GM19240 (cell line): ENCODE measurements at regions not wholly inside any gene's neighbourhood (a gene's known extent, or its start where the extent isn't known, plus 50 kb on each side); places are given as distances from the start of the nearest gene placed in this dataset.
"Not testable (repeated sequence)": the region's sequence is repeated elsewhere in the genome, so short reads cannot be mapped to it uniquely, and the experiment has no call there.

ENCODE experiments used
- DNase-seq: peaks from one replicate; pipeline ENCODE4 v3.0.0; 2011; ENCODE audit warnings: low spot score; ENCODE audit not compliant: insufficient read length

DNA sequence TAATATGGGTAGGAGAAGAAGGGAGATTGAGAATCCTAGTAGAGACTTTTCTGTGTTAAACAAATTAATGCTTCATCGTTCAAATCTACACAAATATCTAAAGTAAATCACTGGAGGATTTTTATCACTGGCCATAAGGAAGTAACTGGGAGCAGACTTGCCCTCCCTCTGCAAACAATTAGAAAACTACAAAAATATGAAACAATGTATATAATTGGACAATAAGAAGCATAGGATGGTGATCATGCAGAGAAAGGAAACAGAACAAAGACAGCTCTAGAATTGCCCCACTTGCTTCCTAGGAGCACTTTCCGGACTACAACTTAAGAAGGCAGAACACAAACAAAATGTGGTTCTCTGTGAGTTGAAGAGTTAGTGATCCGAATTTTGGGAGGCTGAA, 452.7 kb upstream of the KLHL29 start:
- DNase-seq = no peak

DNA sequence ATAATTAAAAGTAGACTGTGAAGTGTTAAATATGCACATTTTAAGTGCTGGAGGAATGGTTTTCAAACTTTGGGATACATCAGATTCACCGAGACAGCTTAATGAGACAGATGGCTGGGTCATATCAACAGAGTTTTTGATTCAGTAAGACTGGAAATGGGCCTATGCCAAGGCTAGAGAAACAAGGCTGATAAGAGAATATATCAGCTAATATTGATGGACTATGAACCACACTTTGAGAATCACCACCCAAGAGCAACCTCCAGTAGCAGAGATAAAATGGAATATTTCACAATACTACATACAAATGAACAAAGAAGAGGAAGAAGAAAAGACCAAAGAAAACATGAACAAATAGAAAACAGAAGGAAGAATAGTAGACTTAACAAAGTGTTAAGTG, 450.2 kb upstream of the KLHL29 start:
- DNase-seq = no peak

DNA sequence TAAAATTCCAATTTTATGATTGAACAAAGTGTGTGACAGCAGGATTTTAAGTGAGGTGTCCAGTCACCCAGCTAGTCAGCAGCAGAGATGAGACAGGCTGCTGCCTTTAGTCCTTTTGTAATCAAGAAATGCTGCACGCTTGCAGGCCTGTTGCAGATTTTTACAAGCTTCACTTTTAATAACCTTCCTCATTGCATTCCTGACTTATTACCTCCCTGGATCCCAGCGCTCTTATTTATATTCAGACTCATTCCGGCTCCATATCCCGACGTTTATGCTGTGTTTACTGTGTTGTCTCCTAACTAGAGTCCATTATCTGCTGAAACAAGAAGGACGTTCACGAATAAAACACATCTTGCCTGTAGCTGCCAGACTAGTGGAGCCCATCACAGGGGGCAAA, 442.5 kb upstream of the KLHL29 start:
- DNase-seq = no peak

DNA sequence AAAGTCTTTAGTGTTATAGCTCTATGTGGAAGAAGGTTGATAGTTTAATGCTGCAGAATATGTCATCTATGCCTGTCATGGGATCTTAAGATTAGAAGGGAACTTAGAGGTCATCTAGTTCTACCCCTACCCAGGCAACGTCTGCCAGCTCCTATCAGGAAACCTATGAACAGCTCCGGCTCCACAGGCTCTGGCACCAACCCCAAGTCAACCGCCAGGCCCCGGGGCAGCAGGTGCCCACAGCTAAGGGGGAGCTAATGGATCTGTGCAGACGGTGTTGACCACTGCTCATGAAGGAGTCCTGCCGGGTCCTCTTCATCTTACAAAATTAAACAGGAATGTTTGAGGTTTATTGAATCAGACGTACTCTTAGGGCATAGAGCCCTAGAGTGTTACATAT, 440.8 kb upstream of the KLHL29 start:
- no peak for DNase-seq

DNA sequence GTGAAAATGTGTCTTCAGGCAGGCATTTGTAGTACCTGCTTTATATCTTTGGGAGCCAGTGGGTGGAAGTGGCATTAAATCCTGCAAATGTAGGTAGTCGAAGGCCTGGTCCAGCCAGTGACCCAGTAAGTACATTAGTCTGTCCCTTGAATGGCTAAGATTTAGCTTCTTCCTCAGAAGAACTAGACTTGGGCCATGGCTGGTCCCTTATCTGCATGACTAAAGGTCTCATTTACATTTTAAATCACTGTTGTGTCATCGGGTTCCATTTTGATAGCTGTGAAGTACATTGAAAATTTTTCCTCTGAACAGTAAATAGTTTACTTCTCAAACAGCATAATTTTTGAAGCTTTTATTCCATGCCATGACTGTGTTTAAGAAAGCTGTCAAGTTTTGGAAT, 438.4 kb upstream of the KLHL29 start:
- DNase-seq = no peak

DNA sequence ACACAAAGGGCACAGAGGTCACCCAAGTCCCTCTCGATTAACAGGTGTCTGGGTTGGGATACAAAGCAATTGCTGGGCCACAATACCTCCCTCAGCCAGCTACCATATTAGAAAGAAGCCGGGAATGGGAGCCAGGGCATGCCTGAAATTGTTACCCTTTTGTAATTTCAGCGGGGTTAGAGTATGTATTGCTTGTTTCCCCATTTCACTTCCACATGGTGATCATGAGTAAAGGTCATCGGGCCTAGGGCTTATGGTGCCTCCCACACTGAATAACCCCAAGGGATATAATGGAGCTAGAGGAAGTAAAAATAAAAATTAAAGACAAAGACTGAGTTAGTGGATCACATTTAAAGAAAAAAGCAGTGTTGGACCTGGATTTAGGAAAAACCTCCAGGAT, 437.2 kb upstream of the KLHL29 start:
- no peak for DNase-seq

DNA sequence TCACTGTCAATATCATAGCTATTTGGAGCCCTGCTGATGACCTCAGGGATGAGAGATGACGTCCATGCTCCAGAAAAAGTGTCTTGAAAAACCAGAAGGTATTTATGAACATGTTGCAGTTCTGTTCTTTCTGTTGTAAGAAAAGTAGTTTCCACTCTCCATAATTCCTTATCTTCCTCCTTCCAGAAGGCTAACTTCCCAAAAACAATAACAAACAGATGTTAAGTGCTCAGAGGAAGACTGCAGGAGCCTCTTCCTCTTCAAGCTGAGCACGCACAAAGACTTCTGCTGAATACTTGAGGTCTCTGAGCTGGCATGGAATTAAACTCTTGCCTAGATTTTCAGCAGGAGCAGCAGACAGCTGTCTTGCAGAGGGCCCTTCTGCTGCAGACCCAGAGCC, 434.5 kb upstream of the KLHL29 start:
- no peak for DNase-seq

DNA sequence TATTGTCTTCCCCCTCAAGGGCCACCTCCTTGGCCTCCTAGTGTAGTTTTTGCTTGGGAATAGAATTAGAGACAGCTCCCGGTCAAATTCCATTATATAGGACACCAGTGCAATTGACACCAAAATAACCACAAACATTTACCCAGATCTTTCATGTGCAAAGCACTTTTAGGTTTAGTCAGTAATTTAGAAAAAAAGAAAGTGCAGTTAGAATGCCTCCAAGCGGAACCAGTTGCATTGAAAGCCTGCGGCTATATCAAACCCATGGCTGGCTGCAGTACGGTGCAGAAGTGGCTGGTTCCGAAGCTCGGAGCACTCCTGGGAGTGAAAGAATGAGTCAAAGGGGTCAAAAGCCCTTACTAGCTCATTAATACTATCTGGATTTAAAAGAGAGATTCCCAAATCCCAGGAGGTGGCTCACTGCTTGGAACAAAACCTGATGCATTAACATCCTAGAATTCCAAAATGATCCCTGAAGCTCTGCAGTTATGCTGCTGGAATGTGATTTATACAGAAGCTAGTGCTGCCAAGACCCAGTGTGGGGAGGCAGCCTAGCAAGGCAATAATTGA, 432.2 kb upstream of the KLHL29 start:
- no peak for DNase-seq

DNA sequence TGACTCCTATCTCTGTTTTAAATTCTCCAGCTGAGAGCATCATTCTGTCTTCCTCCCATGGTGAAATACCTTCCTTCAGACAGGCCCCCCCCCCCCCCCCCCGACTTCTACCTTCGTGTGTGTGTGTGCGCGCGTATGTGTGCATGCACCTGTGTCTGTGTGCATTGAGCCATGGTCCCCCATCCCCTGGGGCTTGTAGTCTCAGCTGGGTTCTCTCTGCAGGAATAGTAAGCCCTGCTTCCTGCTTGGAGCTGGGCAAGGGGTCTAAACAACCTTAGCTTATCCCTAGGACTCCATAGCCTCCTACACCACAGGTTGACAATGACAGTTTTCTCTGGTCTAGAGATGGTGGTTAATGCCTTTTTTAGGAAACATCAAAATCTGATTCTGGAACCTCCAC, 427.5 kb upstream of the KLHL29 start:
- DNase-seq = no peak

DNA sequence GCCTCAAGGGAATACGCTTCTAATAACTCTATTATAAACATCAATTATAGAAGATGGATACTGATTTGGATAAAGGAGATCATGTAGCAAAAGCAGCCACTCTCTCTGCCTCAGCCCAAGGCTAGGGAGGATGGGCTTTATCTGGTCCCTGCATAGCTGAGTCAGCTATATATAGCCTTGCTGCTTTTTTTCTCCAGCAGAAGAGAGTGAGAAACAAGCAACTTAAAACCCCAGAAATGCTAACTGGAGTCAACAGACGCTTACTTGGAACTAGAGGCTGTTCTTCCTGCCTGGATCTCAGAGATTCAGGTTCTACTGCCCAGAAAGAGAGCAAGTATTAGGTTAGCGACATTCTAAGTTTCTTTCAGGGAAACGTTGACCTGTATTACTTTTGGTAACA, 426.7 kb upstream of the KLHL29 start:
- no peak for DNase-seq

DNA sequence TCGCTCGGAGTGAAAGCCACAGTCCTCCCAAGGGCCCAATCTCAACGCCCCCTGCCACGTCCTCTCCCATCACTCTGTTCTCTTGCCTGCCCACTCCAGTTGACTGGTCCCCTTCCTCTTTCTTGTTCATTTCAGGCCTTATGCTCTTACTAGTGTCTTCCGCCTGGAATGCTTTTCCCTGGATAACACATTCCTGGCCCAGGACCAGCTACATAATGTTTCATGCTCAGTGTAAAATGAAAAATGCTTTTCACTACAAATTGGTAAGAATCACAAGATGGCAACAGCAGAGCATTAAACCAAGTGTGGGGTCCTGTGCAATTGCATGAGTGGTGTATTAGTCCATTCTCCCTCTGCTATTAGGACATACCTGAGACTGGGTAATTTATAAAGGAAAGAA, 417.2 kb upstream of the KLHL29 start:
- DNase-seq = no peak

DNA sequence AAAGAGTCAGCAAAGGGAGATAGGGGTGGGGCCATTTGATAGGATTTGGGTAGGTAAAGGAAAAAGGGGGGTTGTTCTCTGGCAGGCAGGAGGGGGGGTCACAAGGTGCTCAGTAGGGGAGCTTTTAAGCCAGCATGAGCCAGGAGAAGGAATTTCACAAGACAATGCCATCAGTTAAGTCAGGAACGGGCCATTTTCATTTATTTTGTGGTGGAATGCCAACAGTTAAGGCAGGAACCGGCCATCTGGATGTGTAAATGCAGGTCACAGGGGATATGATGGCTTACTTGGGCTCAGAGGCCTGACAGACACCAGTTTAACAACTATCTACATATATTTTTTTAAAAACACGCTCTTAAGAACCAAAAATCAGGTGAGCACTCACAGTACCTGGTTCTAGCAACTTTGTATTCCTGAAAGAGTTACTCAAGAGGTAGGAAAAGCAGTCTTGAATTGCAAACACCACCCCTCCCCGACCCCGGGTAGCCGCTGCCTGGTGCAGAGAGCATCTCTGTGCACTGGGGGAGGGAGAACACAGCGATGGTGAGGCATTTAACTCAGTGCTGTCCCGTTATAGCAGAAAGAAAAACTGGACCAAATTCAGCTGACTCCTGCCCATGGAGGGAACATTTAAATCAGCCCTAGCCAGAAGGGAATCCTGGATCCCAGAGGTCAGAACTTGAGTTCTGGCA, 414.5 kb upstream of the KLHL29 start:
- DNase-seq = no peak

DNA sequence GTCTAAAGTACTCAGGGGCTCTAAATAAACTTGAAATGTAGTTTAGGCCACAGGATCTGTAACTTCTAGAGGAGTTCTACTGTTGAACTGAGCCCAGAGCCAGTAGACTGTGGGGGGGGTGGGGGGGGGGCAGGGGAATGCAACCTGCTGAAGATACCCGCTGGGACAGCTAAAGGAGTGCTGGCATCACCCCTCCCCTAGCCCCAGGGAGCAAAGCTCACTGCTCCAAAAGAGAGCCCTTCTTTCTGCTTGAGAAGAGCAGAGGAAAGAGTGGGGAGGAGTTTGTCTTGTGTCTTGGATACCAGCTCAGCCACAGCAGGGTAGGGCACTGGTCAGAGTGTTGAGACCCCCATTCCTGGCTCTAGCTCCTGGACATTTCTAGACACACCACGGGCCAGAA, 414.0 kb upstream of the KLHL29 start:
- DNase-seq = no peak

DNA sequence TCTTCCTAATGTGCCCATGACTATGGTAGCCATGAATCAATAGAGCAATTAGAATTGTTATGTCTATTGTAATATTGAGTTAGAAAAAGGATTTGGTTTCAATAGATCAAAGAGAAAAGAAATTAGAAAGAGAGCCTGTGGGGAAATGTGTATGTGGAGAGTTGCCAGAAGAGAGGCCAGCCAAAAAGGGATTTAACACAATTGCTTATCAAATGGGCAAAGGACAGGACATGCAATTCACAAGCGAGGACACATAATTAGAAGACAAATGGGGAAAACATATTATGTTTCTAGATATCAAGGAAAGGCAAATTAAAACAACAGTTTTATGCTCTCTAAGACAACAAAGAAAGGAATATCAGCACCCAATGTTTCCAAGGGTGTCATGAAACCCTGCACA, 403.2 kb upstream of the KLHL29 start:
- no peak for DNase-seq

DNA sequence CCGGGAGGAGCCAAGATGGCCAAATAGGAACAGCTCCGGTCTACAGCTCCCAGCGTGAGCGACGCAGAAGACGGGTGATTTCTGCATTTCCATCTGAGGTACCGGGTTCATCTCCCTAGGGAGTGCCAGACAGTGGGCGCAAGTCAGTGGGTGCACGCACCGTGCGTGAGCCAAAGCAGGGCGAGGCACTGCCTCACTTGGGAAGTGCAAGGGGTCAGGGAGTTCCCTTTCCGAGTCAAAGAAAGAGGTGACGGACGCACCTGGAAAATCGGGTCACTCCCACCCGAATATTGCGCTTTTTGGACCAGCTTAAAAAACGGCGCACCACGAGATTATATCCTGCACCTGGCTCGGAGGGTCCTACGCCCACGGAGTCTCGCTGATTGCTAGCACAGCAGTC, 400.8 kb upstream of the KLHL29 start:
- DNase-seq = not testable (repeated sequence)

DNA sequence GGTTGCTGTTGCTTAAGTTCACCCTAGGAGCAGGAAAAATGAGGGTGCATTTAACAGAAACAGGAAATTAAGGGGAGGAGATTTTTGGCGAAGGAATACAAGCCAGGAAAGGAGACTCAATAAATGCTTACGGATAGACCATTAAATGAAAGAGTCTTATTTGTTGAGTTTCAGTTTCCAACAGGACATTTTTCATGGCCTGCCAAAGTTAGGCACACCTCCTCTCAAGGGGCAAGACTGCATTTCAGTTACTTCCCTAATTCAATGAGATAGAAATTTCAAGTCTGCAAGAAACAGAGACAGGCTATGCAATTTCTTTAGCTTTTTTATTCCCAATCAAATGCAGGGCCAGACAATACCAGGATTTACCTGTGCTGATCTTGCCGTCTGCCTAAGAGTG, 394.7 kb upstream of the KLHL29 start:
- no peak for DNase-seq

DNA sequence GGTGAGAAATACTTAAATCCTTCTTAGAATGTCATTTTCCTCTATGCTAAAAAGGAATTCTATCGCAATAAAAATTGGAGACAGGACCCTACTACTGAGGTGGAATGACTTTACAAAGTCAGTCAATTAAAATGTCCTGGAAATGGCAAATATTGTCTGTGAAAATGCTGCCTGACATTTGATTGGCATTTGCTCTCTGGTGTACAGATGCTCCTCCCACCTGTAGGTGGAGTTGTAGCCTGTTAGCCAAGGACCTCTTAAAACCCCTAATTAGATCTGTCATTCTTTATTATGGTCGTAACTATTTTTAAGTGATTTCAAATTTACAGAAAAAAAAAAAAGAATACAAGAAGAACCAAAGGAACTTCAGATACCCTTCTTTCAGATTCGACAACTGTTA, 393.1 kb upstream of the KLHL29 start:
- DNase-seq = no peak

DNA sequence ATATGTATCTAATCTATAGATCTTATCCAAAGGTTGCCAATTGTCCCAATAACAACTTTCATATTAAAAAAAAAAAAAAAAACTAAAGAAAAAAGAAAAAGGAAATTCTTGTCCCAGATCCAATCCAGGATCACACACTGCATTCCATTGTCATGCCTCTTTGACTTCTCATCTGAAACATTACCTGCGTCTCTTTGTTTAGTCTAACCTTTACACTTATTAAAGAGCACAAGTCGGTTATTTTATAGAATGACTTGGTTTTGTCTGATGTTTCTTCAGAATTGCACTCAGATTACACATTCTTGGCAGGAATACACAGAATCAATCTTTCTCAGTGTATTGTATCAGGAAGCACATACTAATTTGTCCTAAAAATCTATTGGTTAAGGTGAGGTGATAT, 392.5 kb upstream of the KLHL29 start:
- no peak for DNase-seq

DNA sequence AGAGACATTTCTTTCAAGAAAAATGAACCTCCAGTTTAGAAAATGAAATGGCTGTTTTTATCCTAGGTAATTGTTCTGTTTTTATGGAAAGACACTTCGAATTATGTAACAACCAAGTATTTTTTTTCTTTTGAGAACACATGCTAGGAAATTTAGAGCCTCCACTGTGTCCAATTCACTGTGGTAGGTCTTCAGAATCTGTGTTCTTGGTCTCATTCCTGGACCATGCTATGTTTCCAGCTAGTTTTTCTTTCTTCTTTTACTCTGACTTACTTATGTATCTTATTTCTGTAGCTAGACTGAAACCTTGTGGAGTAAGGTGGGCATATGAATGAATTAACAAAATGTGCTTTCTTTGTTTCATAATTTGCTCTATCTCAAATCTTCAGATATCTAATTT, 391.7 kb upstream of the KLHL29 start:
- no peak for DNase-seq

DNA sequence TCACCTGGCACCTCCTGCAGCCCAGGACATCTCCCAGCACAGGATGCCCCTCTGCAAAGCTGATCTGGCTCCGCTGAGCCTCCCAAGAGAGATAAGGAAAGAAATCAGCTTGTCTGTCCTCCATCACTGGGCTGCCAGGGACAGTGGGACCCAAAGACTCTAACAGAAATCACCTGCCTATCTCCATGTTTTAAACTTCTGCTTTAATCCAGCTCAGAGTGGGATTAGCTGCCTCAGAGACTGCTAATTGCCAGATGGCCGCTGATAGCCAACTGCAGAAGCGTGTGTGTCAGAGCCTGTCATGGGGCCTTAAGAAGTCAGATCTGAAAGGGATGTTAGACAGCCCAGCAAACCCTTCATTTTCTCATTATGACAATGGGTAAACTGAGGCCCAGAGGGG, 389.4 kb upstream of the KLHL29 start:
- no peak for DNase-seq

DNA sequence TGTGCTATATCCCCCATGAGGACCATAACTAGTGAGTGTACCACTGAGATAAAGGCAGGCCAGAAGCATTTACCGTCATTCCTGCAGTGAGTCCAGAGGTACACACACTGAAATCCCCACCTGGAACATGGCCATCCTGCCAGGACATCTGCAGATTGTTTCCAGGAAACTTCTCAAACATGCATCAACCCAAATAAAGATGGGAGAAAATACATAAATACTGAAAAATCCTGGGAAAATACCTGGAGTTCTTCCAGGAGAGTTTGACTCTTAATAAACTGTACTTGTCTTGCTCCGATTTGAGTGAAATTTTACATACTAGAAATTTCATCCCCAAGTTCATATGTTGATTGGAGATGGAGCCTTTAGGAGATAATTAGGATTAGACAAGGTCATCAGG, 388.1 kb upstream of the KLHL29 start:
- DNase-seq = no peak

DNA sequence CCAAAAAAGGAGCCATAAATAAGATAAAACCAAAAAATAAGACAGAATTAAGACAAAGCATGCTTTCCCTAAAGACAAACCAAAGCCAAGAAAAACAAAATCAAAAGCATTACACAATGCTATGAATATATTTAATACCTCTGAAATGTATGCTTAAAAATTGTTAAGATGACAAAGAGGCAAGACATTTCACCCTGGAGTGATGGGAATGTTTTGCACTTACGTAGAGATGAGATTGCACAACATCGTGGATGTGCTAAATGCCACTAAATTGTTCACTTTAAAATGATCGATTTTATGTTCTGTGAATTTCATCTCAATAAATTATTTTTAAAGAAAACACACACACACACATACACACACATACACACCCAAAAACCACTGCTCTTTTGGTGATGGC, 386.6 kb upstream of the KLHL29 start:
- DNase-seq = no peak

DNA sequence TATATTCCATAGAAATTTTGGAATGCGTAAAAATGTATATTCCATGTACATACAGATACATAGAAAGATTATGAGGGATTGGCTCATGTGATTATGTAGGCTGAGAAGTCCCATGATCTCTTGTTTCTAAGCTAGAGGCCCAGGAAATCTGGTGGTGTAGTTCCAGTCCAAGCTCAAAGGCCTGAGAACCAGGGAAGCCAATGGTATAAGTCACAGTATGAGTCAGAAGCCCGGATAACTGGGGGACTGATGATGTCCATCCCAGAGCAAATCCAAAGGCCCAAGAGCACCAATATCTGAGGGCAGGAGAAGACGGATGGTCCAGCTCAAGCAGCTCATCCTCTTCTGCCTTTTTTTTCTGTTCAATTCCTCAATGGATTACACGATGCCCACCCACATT, 385.0 kb upstream of the KLHL29 start:
- no peak for DNase-seq

DNA sequence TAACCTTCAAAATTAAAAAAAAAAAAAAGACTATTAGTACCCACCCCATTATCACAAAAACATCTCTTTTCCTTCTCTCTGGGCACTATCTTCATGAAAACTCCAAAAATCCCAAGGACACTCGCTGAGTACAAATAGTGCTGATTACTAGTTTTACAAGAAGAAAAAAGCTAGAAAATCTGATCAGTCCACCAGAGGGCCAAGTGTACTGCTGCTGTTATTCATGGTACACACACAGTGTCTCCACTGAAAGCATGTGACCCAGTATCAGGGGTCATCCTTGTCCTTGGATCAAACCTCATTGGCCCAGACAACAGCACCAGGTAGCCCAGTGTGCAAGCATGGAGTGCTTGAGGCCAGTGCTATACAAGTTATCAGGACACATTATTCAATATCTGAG, 382.7 kb upstream of the KLHL29 start:
- DNase-seq = no peak
